Bronchial epithelial cell (primary cell): ENCODE measurements at regions not wholly inside any gene's neighbourhood (a gene's known extent, or its start where the extent isn't known, plus 50 kb on each side); places are given as distances from the start of the nearest gene placed in this dataset.

Experiments
- DNase-seq: peaks from one replicate; pipeline ENCODE4 v3.0.0-alpha.2; 2010; ENCODE audit warnings: low read depth
- FAIRE-seq: peaks from 2 replicates; lab custom pipeline; 2011; peaks lifted over from hg19 to GRCh38; lab: Jason Lieb, UNC
- H3K27me3 ChIP-seq: 2 replicates; pipeline ENCODE4 v1.5.1; 2011; ENCODE audit warnings: low read length; ENCODE audit not compliant: control insufficient read depth, insufficient read depth
- H3K36me3 ChIP-seq: 2 replicates; pipeline ENCODE4 v1.5.1; 2011; ENCODE audit warnings: low read length; ENCODE audit not compliant: control insufficient read depth, insufficient read depth
- H3K4me3 ChIP-seq: 2 replicates; pipeline ENCODE4 v1.5.1; 2011; ENCODE audit warnings: mild to moderate bottlenecking, low read depth, low read length, control low read depth
- TF ChIP-seq, protein P1 (sequence below): IDR thresholded peaks from 2 replicates; pipeline ENCODE4 v1.5.1; 2011; ENCODE audit warnings: mild to moderate bottlenecking, moderate library complexity, low read length, control low read depth, inconsistent platforms; ENCODE audit not compliant: insufficient read depth, severe bottlenecking

DNA sequence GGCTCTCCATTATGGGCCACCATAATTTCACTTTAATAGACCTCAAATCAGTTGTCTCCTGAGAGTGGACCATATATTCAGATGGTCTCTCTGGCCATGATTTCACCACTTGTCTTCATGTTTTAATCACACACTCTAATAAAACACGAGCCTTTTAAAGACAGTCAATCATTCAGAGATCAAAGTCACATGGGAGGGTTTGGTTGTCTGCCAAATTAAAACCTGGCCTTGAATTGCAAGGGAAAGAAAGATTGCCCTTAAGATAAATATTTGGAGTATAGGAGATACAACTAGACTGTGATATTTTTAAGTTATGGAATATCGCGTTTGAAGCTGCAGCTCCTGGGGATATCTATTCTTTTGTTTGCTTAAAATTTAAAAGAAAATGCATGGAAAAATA lies 377.8 kb upstream of the DDX18 start:
- DNase-seq (no peak), FAIRE-seq (no peak)
- TF ChIP-seq, protein P1, sequence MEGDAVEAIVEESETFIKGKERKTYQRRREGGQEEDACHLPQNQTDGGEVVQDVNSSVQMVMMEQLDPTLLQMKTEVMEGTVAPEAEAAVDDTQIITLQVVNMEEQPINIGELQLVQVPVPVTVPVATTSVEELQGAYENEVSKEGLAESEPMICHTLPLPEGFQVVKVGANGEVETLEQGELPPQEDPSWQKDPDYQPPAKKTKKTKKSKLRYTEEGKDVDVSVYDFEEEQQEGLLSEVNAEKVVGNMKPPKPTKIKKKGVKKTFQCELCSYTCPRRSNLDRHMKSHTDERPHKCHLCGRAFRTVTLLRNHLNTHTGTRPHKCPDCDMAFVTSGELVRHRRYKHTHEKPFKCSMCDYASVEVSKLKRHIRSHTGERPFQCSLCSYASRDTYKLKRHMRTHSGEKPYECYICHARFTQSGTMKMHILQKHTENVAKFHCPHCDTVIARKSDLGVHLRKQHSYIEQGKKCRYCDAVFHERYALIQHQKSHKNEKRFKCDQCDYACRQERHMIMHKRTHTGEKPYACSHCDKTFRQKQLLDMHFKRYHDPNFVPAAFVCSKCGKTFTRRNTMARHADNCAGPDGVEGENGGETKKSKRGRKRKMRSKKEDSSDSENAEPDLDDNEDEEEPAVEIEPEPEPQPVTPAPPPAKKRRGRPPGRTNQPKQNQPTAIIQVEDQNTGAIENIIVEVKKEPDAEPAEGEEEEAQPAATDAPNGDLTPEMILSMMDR, result no peak
- Histone ChIP-seq H3K27me3 (no peaks in the 10 kb centered on the region), H3K4me3 (no peak overlapping the region), H3K36me3 (no peaks in the 10 kb centered on the region)

DNA sequence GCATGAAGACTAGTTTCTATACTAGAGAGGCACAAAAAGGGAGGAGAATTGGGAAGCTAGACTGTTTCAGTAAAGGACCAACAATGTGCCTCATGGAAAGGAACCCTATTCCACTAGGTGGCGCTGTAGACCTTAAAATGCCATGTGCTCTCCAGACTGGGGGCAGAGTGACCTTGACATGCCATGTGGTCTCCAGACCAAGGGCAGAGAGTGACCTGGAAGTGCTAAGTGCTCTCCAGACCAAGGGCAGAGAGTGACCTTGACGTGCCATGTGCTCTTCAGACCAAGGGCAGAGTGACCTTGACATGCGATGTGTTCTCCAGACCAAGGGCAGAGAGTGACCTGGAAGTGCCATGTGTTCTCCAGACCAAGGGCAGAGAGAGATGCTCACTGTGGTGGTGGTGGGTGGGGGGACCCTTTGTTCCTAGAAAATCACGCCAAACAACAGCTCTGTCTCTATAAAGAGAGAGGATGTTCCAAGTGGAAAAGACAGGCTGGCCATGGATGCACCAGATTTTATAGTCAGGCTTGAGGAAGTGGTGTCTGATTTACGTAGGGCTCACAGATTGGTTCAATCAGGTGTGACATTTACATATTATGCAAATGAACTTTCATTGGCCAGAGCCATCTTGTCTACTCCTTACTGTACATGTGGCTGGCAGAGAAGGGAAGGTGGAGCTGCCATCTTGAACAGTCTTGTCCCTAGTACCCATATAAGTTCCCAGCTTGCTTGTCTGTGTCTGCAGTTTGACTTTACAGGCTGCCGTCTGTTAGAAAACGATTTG lies 344.0 kb upstream of the DDX18 start:
- Histone ChIP-seq H3K27me3 (no peaks in the 10 kb centered on the region), H3K4me3 (no peak overlapping the region), H3K36me3 (no peaks in the 10 kb centered on the region)
- DNase-seq (no peak), FAIRE-seq (peak; percentile 66)
- TF ChIP-seq, protein P1, result peak; percentile 31

DNA sequence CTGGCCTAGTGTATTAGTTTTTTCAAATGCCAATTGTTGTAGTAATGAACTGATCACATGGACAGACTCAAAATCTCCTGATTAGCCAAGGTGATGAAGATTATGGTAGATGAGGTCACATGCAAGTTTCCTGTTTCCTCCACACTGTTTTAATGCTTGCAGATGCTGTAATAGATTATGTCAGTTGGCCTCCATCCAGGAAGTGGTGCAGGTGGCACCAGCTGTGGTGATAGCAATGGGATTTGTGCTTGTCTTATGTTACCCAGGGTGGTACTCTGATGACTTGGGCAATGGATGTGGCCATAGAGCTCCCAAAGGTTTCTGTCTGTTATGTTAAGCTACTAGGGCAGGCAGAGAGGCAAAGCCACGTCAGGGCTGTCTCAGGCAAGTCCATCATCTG lies 332.9 kb upstream of the DDX18 start:
- DNase-seq (no peak), FAIRE-seq (no peak)

DNA sequence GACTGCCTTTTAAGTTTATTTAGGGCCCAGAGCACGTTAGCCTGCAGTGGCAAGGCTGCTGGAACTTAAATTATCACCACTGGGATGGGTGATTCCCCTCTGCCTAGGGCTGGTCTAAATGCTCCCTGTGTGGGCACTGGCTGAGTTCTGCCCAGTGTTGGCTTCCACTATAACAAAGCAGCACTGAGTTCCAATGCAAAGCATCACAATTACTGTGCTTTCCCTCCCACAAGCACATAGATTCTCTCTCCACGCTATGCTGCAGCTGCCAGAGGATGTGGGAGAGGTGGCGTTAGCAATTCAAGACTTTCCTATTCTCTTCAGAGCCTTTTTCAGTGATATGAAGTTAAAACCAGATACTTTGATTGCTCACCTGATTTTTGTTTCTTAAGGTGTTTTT lies 328.9 kb upstream of the DDX18 start:
- H3K4me3 ChIP-seq, result no peak overlapping the region
- FAIRE-seq, result peak; percentile 28
- TF ChIP-seq, protein P1, result no peak
- H3K27me3 ChIP-seq, result no peaks in the 10 kb centered on the region
- DNase-seq, result no peak
- H3K36me3 ChIP-seq, result no peaks in the 10 kb centered on the region

More for the DNA sequence above, 332.9 kb upstream of the DDX18 start:
- Histone ChIP-seq H3K4me3 (no peak overlapping the region), H3K27me3 (no peaks in the 10 kb centered on the region), H3K36me3 (no peaks in the 10 kb centered on the region)
- TF ChIP-seq, protein P1, result no peak

- TF ChIP-seq, protein P1, result no peak
- Histone ChIP-seq H3K36me3 (no peaks in the 10 kb centered on the region), H3K27me3 (no peaks in the 10 kb centered on the region), H3K4me3 (no peak overlapping the region)
- DNase-seq (no peak), FAIRE-seq (no peak)
Measured at GRCh38 chr2:117486081-117486480, 328.4 kb upstream of the DDX18 start.
